Activated CD4-positive, alpha-beta T cell treated with anti-CD3 and anti-CD28 coated beads for 36 hours (primary cell): ENCODE measurements at regions not wholly inside any gene's neighbourhood (a gene's known extent, or its start where the extent isn't known, plus 50 kb on each side); places are given as distances from the start of the nearest gene placed in this dataset.
"Not testable (repeated sequence)": the region's sequence is repeated elsewhere in the genome, so short reads cannot be mapped to it uniquely, and the experiment has no call there.

Source experiments
- ATAC-seq: fragments of 200-7000 bp; cut with Tn5 transposase; one replicate; pipeline ENCODE4 v1.10.0; 2021; ENCODE audit warnings: mild to moderate bottlenecking, moderate library complexity
- CTCF ChIA-PET: fragments of 350-600 bp; sonication (Branson Sonifier 250); formaldehyde crosslinking; loops from one replicate; lab custom pipeline; 2021; ENCODE audit warnings: antibody characterized with exemption; lab: Charles Lee
- POLR2A ChIA-PET: fragments of 350-600 bp; sonication (Branson Sonifier 250); formaldehyde crosslinking; loops from one replicate; lab custom pipeline; 2021; ENCODE audit warnings: antibody characterized with exemption, inconsistent platforms; lab: Charles Lee
- DNase-seq: peaks from one replicate; pipeline ENCODE4 v3.0.0-alpha.2; 2020
- H3K27ac Mint-ChIP-seq: one replicate; pipeline ENCODE4 v1.8.0; 2021; ENCODE audit warnings: mixed read lengths
- H3K27me3 Mint-ChIP-seq: one replicate; pipeline ENCODE4 v1.8.0; 2021; ENCODE audit warnings: mixed read lengths
- H3K36me3 Mint-ChIP-seq: one replicate; pipeline ENCODE4 v1.8.0; 2021; ENCODE audit warnings: low read depth, mixed read lengths
- H3K4me1 Mint-ChIP-seq: one replicate; pipeline ENCODE4 v1.8.0; 2021; ENCODE audit warnings: mixed read lengths
- H3K4me3 Mint-ChIP-seq: one replicate; pipeline ENCODE4 v1.8.0; 2021; ENCODE audit warnings: mild to moderate bottlenecking, moderate library complexity, mixed read lengths
- H3K9me3 Mint-ChIP-seq: one replicate; pipeline ENCODE4 v1.8.0; 2021; ENCODE audit warnings: low read depth, mixed read lengths
- intact Hi-C, 2 experiments: fragments of 100-400 bp; cut with DNase I in 1 of 2; cut with micrococcal nuclease in 1 of 2; formaldehyde crosslinking; loops; one replicate each; pipeline versions ENCODE4 v1.14.2 to v1.15.1; 2022 to 2024; cut with DNase I, micrococcal nuclease

DNA sequence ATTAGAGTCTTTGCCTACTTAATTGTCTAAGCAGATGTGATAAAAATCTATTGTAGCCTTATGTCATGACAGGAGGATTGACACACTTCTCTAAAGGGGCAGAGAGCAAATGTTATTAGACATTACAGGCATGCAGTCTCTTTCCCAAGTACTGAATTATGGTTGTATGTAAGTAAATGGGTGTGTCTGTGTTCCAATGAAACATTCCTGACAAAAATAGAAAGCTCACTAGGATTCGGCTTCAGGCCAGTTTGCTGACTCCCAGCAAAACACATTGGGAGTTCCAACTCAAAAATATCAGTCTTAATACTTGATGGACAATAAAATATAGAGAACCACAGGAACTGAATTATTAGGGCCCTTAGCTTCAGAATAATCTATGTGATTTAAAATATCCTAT, 1480.4 kb downstream of the FAM181B start:
- peaks cover 3% of the 10 kb centered on the region for H3K9me3 Mint-ChIP-seq
- no peaks in the 10 kb centered on the region for H3K36me3 Mint-ChIP-seq
- no peaks in the 10 kb centered on the region for H3K4me1 Mint-ChIP-seq
- intact Hi-C loops: no loop called here
- H3K4me3 Mint-ChIP-seq: no peak overlapping the region
- DNase-seq (no peak), ATAC-seq (no peak)
- CTCF ChIA-PET: no interaction called here
- H3K27ac Mint-ChIP-seq: no peak overlapping the region
- POLR2A ChIA-PET: no interaction called here
- H3K27me3 Mint-ChIP-seq: no peaks in the 10 kb centered on the region

- Mint-ChIP-seq H3K4me3 (no peak overlapping the region), H3K36me3 (no peaks in the 10 kb centered on the region), H3K9me3 (peaks cover 6% of the 10 kb centered on the region), H3K4me1 (no peaks in the 10 kb centered on the region), H3K27ac (no peak overlapping the region), H3K27me3 (no peaks in the 10 kb centered on the region)
- ATAC-seq (no peak), DNase-seq (no peak)
- CTCF ChIA-PET: no interaction called here
- POLR2A ChIA-PET: no interaction called here
- intact Hi-C loops: no loop called here
These were observed 1486.7 kb downstream of the FAM181B start for GRCh38 chr11:81246941-81247340.

DNA sequence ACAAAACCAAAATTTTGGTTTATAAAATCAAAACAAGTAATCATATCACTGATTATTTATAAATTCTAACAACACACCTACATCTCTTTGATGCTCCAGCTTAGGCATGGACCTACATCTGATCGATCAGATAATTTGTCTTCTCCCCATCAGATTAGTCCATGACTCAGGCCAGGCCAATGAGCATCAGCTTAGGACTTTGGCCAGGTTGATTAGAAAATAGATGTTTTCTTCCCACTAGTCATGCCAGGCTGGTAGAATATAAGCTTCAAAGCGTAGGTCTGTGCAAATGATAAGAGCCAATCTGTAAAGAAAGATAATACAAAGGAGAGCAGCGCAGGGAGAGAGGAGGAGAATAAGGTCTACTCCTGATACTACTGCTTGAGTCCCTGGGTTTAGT, 1487.9 kb downstream of the FAM181B start:
- Mint-ChIP-seq H3K27me3 (no peaks in the 10 kb centered on the region), H3K9me3 (peaks cover 6% of the 10 kb centered on the region), H3K4me1 (no peaks in the 10 kb centered on the region), H3K36me3 (no peaks in the 10 kb centered on the region), H3K4me3 (no peak overlapping the region), H3K27ac (no peak overlapping the region)
- POLR2A ChIA-PET: no interaction called here
- ATAC-seq (no peak), DNase-seq (no peak)
- CTCF ChIA-PET: no interaction called here
- intact Hi-C loops: no loop called here

DNA sequence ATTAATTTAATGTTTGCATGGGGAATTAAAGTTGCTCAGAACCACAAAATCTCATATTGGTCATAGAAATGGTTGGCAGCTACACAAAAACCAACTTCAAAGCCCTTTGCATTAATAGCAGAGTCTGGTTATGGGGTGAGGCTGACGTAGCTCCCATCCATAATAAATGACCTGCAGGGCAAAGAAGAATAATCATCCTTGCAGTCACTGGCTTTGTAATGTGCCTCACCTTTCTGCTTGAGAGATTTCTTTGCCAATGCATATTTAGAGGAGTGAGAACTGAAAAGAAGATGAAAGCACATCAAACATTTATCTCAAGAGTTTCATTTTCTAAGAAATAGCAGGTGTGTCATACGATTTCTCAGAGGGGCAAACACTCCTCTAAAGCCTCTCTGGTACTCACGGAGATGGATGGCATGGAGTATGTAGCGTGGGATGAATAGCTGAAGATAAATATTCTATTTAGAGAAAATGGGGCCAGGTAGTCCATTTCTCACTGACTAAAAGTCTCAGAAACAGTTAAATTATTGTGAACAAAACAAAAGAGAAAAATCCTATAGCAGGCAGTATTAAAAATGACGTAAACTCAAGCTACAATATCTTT, 1491.9 kb downstream of the FAM181B start:
- ChIA-PET POLR2A (no interaction called here), CTCF (no interaction called here)
- Mint-ChIP-seq H3K4me1 (no peaks in the 10 kb centered on the region), H3K36me3 (no peaks in the 10 kb centered on the region), H3K27me3 (no peaks in the 10 kb centered on the region), H3K27ac (no peak overlapping the region), H3K4me3 (no peak overlapping the region), H3K9me3 (no peaks in the 10 kb centered on the region)
- no peak for DNase-seq
- intact Hi-C loops: no loop called here
- no peak for ATAC-seq

DNA sequence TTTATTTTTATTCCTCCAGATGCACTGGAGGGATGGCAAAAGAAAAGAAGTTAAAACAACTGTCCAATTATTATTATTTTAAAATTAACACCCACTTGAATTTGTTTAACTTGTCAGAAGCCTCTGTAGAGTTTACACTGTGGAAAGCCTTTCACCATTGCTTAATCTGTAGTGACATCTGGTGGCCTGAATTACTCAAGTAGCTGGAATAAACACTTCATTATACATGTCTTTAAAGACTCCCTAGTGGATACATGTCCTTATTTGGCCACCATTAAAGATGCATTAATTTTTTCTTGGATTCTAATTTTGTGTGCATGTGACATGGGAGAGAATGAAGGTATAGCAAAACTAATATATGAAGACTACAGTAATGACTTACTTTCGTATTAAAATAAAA, 1496.5 kb downstream of the FAM181B start:
- Mint-ChIP-seq H3K9me3 (peaks cover 2% of the 10 kb centered on the region), H3K4me3 (no peak overlapping the region), H3K27ac (no peak overlapping the region), H3K4me1 (no peaks in the 10 kb centered on the region), H3K27me3 (no peaks in the 10 kb centered on the region), H3K36me3 (no peaks in the 10 kb centered on the region)
- ATAC-seq: no peak
- no peak for DNase-seq
- ChIA-PET CTCF (no interaction called here), POLR2A (no interaction called here)
- intact Hi-C loops: no loop called here

GRCh38 chr11:81227409-81227808, 1506.3 kb downstream of the FAM181B start:
- H3K36me3 Mint-ChIP-seq, POLR2A ChIA-PET, intact Hi-C loops, DNase-seq, H3K4me3 Mint-ChIP-seq, H3K9me3 Mint-ChIP-seq, ATAC-seq, H3K27me3 Mint-ChIP-seq, CTCF ChIA-PET, H3K27ac Mint-ChIP-seq, H3K4me1 Mint-ChIP-seq: not testable (repeated sequence)

- Mint-ChIP-seq H3K27me3 (no peaks in the 10 kb centered on the region), H3K4me3 (no peak overlapping the region), H3K27ac (no peak overlapping the region), H3K9me3 (peaks cover 2% of the 10 kb centered on the region), H3K36me3 (no peaks in the 10 kb centered on the region), H3K4me1 (no peaks in the 10 kb centered on the region)
- POLR2A ChIA-PET: no interaction called here
- CTCF ChIA-PET: no interaction called here
- intact Hi-C loops: no loop called here
- ATAC-seq (no peak), DNase-seq (no peak)
These were observed 1509.3 kb downstream of the FAM181B start for GRCh38 chr11:81224396-81224795.

DNA sequence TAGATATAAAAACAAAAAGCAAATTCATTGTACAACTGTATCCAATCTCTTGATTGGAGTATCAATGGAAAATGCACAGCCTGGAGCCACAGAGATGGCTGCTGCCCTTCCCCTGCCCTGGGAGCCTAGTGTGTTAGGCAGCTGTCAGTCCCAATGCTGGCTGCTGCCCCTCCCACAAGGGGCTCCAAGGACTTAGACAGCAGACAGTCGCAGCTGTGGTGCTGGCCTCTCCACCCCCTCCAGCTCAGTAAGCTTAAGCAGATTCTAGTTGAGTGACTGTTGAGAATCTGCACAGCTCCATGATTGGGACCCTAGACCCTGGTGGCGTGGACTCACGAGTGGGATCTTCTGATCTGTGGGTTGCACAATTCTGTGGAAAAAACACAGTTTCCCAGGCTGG, 1511.2 kb downstream of the FAM181B start:
- Mint-ChIP-seq H3K4me1 (no peaks in the 10 kb centered on the region), H3K9me3 (peaks cover 2% of the 10 kb centered on the region), H3K27ac (no peak overlapping the region), H3K27me3 (no peaks in the 10 kb centered on the region), H3K36me3 (no peaks in the 10 kb centered on the region), H3K4me3 (no peak overlapping the region)
- ChIA-PET POLR2A (no interaction called here), CTCF (no interaction called here)
- ATAC-seq: no peak
- intact Hi-C loops: no loop called here
- no peak for DNase-seq

DNA sequence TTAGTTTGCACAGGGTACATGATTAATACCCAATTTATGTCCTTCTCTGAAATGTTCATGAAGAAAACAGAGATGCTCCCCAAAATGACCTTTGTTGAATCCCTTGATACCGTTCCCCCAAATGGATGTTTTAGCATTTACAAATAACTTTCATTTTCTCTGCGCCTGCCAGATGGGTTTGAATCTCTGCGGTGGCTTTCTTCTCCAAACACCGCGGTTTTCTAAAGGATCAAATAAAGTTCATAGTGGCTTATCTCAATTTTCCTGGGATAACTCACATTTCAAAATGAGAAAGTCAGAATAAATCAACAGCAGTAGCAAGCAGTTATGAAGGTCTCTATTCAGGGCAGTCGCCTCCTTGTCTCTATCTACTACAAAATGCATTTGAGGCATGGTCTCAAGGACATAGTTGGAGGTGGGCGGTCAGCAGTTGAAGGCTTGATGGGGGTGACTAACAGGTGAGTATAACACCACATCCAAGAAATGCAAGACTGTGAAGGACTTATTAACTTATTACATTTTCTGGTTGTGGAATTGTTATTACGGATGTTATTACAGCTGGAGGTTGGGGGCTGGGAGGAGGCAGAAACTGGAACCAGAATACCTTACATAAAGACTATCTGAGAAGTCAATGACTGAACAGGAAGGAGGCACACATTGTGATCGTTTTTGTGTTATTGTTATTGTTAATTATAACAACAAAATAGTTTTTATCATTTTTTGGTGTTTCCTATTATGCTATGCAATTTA, 1513.3 kb downstream of the FAM181B start:
- Mint-ChIP-seq H3K36me3 (no peaks in the 10 kb centered on the region), H3K27ac (no peak overlapping the region), H3K4me3 (no peak overlapping the region), H3K27me3 (no peaks in the 10 kb centered on the region), H3K9me3 (peaks cover 2% of the 10 kb centered on the region), H3K4me1 (no peaks in the 10 kb centered on the region)
- ChIA-PET POLR2A (no interaction called here), CTCF (no interaction called here)
- DNase-seq (no peak), ATAC-seq (no peak)
- intact Hi-C loops: no loop called here

- Mint-ChIP-seq H3K36me3 (no peaks in the 10 kb centered on the region), H3K27ac (no peak overlapping the region), H3K4me1 (no peaks in the 10 kb centered on the region), H3K4me3 (no peak overlapping the region), H3K9me3 (peaks cover 6% of the 10 kb centered on the region), H3K27me3 (no peaks in the 10 kb centered on the region)
- intact Hi-C loops: no loop called here
- DNase-seq (no peak), ATAC-seq (no peak)
- ChIA-PET POLR2A (no interaction called here), CTCF (no interaction called here)
These were observed 1514.0 kb downstream of the FAM181B start for GRCh38 chr11:81219661-81220060.

- no peaks in the 10 kb centered on the region for H3K4me1 Mint-ChIP-seq
- ATAC-seq (no peak), DNase-seq (no peak)
- no peaks in the 10 kb centered on the region for H3K27me3 Mint-ChIP-seq
- H3K36me3 Mint-ChIP-seq: no peaks in the 10 kb centered on the region
- ChIA-PET CTCF (no interaction called here), POLR2A (no interaction called here)
- intact Hi-C loops: no loop called here
- no peak overlapping the region for H3K27ac Mint-ChIP-seq
- no peak overlapping the region for H3K4me3 Mint-ChIP-seq
- H3K9me3 Mint-ChIP-seq: peaks cover 10% of the 10 kb centered on the region
These were observed 1515.2 kb downstream of the FAM181B start for GRCh38 chr11:81218440-81218839.

- ChIA-PET POLR2A (no interaction called here), CTCF (no interaction called here)
- ATAC-seq (no peak), DNase-seq (no peak)
- intact Hi-C loops: no loop called here
- Mint-ChIP-seq H3K4me1 (no peaks in the 10 kb centered on the region), H3K4me3 (no peak overlapping the region), H3K27me3 (no peaks in the 10 kb centered on the region), H3K36me3 (no peaks in the 10 kb centered on the region), H3K27ac (no peak overlapping the region), H3K9me3 (peaks cover 15% of the 10 kb centered on the region)
These were observed 1522.6 kb downstream of the FAM181B start for GRCh38 chr11:81211050-81211449.
